Lower leg skin (tissue), 3 donors: ENCODE measurements at regions not wholly inside any gene's neighbourhood (a gene's known extent, or its start where the extent isn't known, plus 50 kb on each side); places are given as distances from the start of the nearest gene placed in this dataset.

Experiments used
- CTCF ChIP-seq, 3 donors: fragments of 450-650 bp; IDR thresholded peaks; one replicate each; pipeline ENCODE4 v1.5.1; 2016; ENCODE audit warnings: antibody characterized with exemption in 3 of 3, mild to moderate bottlenecking in 3 of 3, moderate library complexity in 2 of 3
- POLR2A ChIP-seq, 2 donors: fragments of 450-650 bp; IDR thresholded peaks; one replicate each; pipeline ENCODE4 v1.6.1; 2016 to 2017; ENCODE audit warnings: antibody characterized with exemption in 2 of 2, mild to moderate bottlenecking in 1 of 2, moderate library complexity in 1 of 2

- TF ChIP-seq POLR2A (IDR thresholded peaks at IDR 0.05) (no peak), CTCF (IDR thresholded peaks at IDR 0.05) (no peak)
These were observed 1520.7 kb downstream of the ARAP2 start for GRCh38 chr4:34723605-34724004.
